HG02642 (cell line): ENCODE measurements at regions not wholly inside any gene's neighbourhood (a gene's known extent, or its start where the extent isn't known, plus 50 kb on each side); places are given as distances from the start of the nearest gene placed in this dataset.
"Not testable (repeated sequence)": the region's sequence is repeated elsewhere in the genome, so short reads cannot be mapped to it uniquely, and the experiment has no call there.

Source experiments
- ATAC-seq: cut with Tn5 transposase; IDR thresholded peaks from one replicate; pipeline ENCODE4 v1.9.1; 2021; ENCODE audit warnings: mild to moderate bottlenecking; ENCODE audit not compliant: unreplicated experiment, poor library complexity

DNA sequence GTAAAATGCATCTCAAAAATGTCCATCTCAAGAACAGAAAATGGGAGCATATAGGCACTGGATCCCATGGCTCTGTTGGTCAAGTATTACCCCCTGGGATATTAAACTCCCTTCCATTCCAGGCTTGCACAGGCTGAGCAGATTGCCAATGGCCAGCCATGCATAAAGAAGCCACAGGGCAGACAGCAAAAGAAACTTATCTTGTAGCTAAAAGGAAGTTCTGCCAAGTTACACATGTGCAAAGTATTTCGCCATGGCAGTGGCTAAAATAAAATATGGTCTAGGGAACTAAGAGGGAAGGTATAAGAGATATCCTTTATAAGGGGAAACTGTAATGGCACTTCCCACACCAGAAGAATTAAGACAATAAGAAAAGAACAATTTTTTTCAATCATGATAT lies 415.6 kb upstream of the BTBD3 start:
- no peak for ATAC-seq

DNA sequence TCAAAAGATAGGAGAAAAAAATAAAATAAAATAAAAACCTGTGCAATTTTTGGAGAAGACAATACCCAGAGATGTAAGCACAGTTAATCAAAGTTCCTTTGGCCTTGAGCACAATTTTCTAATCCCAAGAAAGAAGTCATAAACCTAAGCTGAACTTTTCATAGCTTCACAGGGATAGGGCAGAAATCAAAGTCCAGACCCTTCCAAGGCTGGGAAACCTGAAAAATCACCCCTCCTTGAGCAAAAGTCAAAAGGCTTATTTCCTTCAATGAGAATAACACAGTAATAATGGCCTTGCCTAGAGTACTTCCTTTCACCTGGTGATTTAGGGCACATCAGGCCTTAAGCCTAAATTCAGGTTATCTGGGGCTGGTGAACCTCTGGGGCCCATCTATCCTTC lies 415.0 kb upstream of the BTBD3 start:
- ATAC-seq = no peak

DNA sequence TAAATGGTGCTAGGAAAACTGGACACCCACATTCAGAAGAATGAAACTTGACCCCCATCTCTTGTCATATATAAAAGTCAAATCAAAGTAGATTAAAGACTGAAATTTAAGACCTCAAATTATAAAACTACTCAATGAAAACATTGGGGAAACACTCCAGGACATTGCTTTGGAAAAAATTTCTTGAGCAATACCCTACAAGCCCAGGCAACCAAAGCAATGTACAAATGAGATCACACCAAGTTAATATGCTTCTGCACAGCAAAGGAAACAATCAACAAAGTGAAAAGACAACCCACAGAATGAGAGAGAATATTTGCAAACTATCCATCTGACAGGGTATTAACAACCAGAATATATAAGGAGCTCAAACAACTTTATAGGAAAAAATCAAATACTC lies 407.9 kb upstream of the BTBD3 start:
- ATAC-seq = no peak

DNA sequence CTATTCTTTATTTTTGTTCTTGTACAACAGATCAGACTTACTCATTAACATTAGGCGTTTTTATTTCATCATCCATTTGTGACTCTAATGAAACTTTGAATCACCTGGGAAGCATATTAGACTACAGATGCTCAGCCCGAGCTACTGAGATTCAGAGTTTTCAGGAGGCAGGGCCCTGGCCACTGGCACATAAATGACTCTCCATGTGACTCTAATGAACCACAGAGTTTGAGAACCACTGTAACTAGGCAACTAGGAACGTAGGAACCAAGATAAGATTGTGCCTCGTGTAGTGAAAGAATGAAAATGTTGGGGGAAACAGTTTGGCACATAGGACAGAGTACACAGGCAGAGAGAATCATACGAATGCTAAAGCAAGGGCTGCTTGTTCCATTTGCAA lies 405.9 kb upstream of the BTBD3 start:
- ATAC-seq = no peak

DNA sequence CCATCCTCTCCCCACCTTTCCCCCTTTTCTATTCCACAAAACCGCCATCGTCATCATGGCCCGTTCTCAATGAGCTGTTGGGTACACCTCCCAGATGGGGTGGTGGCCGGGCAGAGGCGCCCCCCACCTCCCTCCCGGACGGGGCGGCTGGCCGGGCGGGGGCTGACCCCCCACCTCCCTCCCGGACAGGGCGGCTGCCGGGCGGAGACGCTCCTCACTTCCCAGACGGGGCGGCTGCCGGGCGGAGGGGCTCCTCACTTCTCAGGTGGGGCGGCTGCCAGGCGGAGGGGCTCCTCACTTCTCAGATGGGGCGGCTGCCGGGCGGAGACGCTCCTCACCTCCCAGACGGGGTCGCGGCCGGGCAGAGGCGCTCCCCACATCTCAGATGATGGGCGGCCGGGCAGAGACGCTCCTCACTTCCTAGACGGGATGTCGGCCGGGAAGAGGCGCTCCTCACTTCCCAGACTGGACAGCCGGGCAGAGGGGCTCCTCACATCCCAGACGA lies 404.4 kb upstream of the BTBD3 start:
- ATAC-seq = not testable (repeated sequence)

DNA sequence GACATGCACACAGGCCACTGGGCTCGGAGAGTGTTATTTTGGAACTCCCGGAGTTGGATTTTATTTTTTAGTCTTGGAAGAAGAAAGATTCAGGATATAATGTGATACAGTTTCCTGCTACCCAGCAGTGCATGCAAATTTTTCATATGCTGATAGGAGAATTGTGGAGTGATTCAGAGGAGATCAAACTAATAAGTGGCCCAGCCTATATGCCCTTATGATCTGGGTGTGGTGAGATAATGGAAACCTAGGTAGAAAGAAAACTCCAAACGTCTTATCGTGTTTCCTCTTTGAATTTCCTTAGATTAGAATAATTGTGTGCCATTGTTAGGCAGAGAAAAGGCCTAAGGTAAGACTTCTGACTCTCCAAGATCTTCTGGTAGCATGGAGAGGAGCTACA lies 401.2 kb upstream of the BTBD3 start:
- no peak for ATAC-seq

DNA sequence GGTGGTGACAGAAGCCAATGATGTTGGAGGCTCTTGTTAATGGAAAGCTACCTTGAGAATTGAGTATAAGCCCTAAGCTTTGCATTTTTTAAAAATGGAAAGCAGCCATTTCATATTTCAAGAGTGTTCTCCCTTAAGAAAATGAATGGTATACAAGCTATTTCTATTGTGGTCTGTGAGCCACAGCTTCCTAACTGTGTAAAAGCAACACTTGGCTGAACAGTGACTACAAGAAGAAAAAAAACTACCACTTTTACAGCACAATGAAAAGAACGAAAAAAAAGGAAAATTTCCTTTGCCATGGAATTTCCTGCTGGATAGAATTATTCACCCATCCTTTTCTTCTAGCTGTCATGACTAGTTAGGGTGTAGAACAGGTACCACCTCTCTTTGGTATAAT lies 397.1 kb upstream of the BTBD3 start:
- ATAC-seq = no peak

DNA sequence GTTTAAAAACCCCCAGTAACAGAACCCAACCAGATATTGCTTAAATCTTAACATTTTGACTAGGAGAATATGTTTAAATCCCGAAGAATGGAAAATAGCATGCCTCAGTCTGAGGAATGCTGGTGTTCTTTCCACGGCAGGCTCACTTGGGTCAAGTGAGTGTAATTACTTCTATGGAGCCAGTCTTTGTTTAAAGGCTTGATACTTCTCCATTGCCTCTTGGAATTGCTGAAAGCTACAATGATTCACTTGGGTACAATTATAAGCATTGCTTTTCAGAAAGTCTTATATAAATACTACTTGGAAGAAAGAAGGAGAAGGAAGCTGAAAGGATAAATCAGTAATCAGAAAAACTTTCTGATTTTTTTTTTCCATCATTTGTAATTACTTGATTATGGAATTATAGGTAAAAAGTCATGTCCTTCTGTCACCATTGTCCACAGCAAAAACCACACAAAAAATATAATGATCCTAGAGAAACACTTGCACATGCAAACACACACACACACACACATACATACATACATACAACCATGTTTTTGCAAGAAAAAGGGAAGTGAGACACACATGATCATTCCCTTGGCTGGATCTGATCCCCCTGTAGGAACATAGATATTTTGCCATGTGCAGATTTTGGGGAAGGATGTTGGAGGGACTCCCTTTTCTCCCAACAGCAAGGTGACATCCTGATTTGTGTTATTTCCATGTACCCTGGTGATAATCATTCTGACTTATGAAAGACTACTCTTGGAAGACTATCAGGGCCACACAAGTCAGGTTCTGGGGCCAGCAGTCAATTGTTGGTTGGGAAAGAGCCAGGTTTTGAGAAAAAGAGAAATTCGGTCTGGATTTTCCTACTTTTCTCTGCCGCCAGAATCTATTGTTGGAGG lies 396.0 kb upstream of the BTBD3 start:
- no peak for ATAC-seq

DNA sequence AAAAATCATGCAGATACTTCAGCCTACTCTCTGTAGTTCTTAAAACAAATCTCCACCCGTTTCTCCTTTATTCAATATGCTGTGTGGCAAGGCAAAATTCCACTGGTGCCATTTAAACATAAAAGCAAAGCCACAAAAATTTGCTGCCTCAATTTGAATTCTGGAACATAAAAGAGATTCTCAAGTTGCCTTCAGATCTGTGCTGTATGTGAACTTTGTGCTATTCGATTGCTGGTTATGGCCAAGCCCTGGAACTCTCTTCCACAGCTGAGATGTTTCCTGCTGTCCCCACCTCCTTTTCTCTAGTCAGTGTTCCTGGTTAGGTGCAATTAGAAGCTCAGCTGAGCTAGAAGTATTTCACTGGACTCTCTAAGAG lies 395.3 kb upstream of the BTBD3 start:
- ATAC-seq = no peak

DNA sequence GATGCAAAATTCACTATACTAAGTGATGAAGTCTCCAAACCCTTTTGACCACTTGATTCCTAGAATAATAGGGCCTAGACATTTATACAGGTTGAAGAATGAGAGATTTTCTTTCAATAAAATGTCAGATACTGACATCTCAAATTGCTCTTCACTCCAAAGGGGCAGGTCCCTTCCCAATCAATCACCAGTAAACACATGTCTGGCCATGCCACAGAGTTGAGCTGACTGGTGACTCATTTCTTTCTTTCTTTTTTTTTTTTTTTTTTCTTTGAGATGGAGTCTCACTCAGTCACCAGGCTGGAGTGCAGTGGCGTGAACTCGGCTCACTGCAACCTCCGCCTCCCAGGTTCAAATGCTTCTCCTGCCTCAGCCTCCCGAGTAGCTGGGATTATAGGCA lies 388.6 kb upstream of the BTBD3 start:
- no peak for ATAC-seq

DNA sequence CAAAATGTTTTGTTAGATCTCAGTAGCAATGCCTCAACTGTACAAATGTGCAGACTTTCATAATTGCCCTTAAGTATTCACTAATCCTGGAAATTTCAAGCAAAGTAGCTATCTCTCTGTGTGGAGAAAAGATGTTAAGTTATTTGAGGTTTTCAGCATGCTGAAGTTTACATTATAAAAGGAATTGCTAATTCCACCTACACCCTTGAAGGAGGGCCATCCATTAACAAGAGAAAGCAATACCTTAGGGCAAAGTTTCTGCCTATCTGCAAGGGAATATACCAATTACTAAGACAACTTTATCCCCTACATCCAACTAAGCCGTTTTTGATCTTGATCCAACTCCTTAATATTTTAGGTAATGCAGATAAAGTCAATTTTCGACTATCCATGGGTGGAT lies 380.7 kb upstream of the BTBD3 start:
- no peak for ATAC-seq

DNA sequence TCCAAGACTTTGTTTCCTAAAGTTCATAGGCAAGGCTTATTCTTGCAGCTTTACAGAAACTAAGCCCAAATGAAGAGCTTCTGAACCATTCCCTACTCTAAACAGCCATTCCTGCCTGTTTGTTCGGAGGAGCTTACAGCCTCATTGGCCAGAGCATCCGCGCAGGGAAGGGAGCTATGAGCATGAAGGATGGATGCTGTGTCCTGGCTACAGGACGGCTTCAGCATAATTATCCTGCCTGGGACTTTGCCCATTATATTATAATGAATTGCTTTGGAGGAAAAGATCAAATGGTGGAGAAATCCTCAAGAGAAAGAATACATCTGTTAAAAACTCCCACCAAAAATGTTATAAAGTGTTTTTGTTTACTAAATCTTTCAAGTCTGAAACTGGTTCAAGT lies 378.2 kb upstream of the BTBD3 start:
- ATAC-seq = no peak

DNA sequence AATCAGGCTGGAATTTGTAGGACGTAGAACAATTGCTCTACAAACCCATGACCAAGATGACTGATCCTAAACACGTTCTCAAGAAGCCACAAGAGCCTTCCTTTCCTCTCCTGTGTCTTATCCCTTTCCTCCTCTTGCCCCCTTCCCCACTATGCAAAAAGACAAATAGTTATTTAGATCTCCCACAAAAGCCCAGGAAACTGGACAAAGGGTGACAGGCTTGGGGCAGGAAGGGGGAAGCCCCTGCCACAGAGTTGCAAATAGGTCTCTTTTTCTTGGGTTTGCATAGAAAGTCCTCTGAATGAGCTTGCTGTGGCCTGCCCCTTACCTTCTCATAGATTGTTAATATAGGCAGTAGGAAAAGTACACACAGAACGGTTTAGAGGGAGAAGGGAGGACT lies 377.1 kb upstream of the BTBD3 start:
- ATAC-seq = no peak

DNA sequence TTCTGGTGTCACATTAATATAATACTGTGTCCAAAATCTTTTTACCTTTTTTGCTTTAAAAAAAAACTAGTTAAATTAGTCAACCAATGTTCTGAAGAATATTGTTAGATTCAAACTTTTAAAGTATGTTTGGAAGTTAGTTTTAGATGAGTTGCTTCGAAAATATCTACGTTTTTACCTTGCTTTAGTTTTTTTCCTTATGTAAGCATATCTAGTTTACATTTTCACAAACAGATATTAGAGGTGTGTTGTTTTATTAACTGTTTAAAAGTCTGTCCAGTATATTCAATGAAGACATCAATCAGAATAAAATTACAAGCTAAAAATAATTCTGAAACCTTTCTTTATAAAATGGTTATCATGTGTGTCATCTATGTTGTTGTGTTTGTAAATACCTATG lies 375.0 kb upstream of the BTBD3 start:
- ATAC-seq = no peak

DNA sequence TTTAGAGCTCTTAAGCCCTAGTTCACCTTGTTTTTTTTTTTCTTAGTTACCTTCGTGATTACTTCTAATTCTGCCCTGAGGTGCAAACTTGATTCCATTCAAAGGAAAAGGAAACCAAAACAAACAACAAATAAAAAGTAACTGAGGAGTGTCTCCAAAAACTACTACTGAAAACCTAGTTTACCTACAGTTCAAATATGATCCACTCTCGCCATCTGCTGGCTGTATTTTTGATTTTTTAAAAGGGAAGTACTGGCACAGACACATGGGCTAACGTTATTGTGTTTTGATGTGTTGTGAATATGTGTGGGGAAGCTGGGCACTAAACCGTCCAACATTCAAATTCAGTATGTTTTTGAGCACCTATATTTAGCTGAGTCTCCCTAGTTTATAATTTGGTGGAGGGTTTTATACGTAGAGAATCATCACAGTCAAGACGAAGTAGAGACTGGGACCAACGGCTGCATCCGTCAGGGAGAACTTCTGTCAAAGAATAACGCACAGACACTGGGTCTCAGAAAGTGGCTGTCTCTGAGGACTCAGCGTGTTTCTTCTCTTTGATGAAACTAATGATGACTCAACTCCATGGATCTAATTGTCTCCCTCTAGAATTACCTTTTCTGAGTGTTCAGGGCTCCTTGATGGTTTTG lies 373.5 kb upstream of the BTBD3 start:
- ATAC-seq = no peak

DNA sequence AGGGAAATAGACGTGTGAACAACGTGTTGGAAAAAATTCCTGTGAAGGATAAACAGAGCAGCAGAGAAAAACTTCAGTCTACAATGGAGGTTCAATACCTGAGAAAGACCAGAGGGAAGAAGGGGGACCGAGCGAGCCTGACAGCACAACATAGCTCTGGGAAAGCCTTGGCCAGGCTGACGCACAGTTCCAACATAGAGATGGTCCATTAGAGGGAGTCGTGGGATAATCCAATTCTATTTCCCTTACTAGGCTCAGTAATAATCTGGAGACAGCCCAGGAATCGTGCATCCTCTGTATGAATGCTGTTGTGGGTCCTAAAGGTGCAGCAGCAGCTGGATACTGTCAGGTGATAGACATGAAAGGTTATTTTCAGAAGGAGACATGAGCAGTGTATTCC lies 370.8 kb upstream of the BTBD3 start:
- ATAC-seq = no peak

DNA sequence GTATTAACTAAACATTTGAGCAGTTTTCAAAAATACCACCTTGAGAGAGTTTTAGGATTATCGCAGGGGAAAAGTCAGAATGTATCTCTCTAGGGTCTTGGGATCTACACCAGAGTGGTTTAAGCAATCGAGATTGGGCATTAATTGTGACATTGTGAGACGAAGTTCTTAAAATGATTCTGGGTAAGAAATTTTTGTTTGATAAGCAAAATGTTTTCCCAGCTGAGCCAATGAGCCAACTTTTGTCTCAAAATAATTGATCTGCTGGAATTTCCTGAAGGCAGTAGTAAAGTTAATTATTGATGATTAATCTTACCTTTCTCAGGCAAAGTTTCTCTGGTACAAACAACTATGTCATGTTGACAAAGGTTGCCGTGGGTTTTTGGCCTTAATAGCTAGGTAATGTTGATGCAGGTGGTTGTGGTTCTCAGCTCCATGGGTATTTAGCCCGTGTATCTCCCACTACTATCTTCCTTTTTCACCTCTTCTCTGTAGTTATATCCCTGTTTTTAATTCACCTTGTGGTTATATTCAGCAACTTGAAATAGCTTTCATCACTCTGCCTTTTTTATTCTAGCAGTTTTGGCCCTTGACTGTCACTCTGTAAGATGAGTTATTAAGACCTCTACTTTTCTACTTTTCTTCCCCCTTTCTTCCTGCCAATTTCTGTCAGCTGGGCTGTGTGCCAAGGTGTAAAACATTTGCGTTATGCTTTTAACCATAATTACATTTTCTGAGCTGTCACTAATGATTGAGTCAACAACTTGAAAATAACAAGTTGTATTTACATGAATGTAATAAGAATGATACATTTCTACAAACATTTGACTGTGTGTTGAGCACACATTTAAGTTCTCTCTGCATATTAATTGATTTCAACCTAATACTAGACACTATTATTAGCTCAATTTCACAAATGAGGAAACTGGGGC lies 368.3 kb upstream of the BTBD3 start:
- ATAC-seq = no peak

DNA sequence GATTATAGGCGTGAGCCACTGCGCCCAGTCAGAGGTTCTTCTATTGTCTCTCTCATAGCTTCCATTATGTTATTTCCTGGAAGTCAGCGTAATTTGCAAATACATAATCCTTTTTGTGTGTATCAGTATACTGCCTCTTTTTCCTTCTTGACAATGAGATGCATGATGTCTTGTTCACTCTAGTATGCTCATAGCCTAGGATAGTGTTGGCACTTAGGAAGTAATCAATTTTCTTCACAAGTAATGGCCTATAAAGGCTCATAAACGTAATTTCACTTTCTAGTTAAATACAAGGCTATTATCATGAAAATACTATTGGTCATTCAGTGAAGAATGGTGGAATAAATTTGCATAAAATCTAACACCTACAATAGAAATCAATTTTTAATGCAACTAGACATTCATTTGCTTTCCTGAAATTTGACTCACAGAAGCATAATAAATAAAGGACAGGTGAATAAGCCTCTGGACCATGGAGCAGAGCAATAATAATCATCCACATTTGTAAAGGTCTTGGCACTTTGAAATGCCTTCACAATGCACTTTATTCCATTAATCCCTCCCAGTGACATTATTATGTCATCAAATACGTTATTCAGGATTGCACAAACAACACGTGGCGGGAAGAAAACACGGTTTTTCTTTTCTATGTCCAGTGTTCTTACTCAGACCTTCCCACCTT lies 366.9 kb upstream of the BTBD3 start:
- no peak for ATAC-seq

DNA sequence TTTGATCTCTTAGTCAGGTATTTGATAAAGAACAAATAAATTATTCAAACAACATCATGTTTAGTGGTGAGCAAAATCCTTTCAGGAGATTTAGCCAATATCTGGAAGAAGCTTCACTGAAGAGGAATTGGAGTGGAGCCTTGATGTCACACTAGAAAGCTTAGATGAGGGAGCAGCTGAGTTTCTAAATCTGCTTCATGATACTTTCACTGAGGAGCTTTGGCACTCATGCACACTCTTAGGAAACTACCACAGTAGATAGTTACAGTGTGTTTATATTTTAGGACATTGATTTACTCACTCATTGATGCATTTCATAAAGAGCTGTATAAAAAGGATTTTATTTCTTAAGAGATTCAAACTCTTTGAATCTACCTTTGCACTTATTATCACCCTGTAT lies 366.2 kb upstream of the BTBD3 start:
- ATAC-seq = no peak

DNA sequence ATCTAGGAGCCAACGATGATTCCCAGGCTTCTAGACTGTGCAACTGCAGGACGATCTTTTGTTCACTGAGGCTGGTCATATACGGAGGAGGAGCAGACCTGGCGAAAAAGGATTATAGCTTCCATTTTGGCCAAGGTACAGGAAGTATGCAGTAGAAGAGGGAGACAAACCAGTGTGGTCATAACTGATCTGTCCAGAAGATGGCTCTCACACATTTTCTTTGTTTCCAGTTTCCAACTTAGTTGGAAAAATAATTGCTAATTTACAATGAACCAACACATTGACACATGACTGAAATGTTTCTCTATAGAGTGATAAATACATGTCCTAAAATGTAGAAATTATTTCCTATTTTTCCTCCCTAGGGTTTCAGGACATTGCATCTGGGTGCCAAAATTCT lies 364.1 kb upstream of the BTBD3 start:
- no peak for ATAC-seq
